ENCODE measurements at regions not wholly inside any gene's neighbourhood (a gene's known extent, or its start where the extent isn't known, plus 50 kb on each side); places are given as distances from the start of the nearest gene placed in this dataset.

- TF ChIP-seq, protein P1, sequence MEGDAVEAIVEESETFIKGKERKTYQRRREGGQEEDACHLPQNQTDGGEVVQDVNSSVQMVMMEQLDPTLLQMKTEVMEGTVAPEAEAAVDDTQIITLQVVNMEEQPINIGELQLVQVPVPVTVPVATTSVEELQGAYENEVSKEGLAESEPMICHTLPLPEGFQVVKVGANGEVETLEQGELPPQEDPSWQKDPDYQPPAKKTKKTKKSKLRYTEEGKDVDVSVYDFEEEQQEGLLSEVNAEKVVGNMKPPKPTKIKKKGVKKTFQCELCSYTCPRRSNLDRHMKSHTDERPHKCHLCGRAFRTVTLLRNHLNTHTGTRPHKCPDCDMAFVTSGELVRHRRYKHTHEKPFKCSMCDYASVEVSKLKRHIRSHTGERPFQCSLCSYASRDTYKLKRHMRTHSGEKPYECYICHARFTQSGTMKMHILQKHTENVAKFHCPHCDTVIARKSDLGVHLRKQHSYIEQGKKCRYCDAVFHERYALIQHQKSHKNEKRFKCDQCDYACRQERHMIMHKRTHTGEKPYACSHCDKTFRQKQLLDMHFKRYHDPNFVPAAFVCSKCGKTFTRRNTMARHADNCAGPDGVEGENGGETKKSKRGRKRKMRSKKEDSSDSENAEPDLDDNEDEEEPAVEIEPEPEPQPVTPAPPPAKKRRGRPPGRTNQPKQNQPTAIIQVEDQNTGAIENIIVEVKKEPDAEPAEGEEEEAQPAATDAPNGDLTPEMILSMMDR (IDR thresholded peaks at IDR 0.05) = no peak
- TF ChIP-seq POLR2AphosphoS5 (IDR thresholded peaks at IDR 0.05) = no peak
Observed at GRCh38 chr4:33369446-33369845, 2649.3 kb downstream of the PCDH7 start.
